ENCODE measurements at regions not wholly inside any gene's neighbourhood (a gene's known extent, or its start where the extent isn't known, plus 50 kb on each side); places are given as distances from the start of the nearest gene placed in this dataset.

DNA sequence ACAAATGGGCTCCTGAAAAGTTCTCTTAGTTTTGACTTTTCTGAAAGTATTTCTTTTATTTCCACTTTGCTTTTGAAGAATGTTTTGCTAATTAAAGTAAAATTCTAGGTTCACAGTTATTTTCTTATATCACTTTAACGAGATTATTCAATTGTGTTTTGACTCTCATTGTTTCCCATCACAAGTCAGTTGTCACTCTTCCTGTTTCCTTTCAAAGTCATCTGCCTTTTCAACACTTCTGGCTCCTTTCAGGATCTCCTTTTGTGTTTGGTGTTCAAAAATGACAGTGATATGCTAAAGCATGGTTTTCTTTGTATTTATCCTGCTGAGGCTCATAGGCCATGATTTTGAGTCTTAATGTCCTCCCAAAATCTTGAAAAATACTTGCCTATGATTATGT is 235.4 kb upstream of the TAS2R1 start:
- H3K27ac ChIP-seq (ENCODE audit: extremely low read length, insufficient read depth, low read length): no peak overlapping the region
- 0% methylated on average over 1 of the region's 1 CpG for WGBS (ENCODE audit: low lambda C conversion rate)
- in situ Hi-C loops (cut with HindIII; ENCODE audit: extremely low pct_ligation_motif_present, low pct_unique_long_range_greater_than_20kb) (no loop called here), intact Hi-C loops (cut with micrococcal nuclease; ENCODE audit: unreplicated experiment) (no loop called here)
- CTCF ChIA-PET (ENCODE audit: low intra/inter-chr PET ratio, low total read pairs): no interaction called here
- ATAC-seq: no peak
- no peak for FAIRE-seq
- peaks cover 44% of the 10 kb centered on the region for H3K9me3 ChIP-seq (ENCODE audit: low read length)
- H3K4me1 ChIP-seq (ENCODE audit: insufficient read depth, low read length): no peaks in the 10 kb centered on the region
- no peaks in the 10 kb centered on the region for H3K36me3 ChIP-seq (replicated peaks in 1 of 2; ENCODE audit: control insufficient read depth in 1 of 2, insufficient read depth in 2 of 2, low read length in 2 of 2)
- no peak overlapping the region for H2AFZ ChIP-seq (ENCODE audit: low read length)
- POLR2A ChIA-PET: no interaction called here
- H4K20me1 ChIP-seq (ENCODE audit: insufficient read depth, low read length): no peaks in the 10 kb centered on the region
- no peak for DNase-seq (ENCODE audit: low spot score)
- no peak overlapping the region for H3K9ac ChIP-seq (ENCODE audit: insufficient read depth, low read depth, low read length)
- no peak overlapping the region for H3K4me3 ChIP-seq (replicated peaks in 1 of 3; ENCODE audit: insufficient read depth in 1 of 3, low read depth in 2 of 3, low read length in 3 of 3)
- no peaks in the 10 kb centered on the region for H3K27me3 ChIP-seq (ENCODE audit: control insufficient read depth in 1 of 2, insufficient read depth in 2 of 2, low read length in 2 of 2)
- TF ChIP-seq ZNF317 (CRISPR knock-in tag; IDR thresholded peaks at IDR 0.05): peak; percentile 98
- TF ChIP-seq ZNF768 (CRISPR knock-in tag; IDR thresholded peaks at IDR 0.05): no peak
- BruUV-seq (replicated peaks): no TSS peak
- H3K4me2 ChIP-seq (ENCODE audit: low read depth, low read length): no peak overlapping the region
- H3K79me2 ChIP-seq (ENCODE audit: insufficient read depth, low read length): no peaks in the 10 kb centered on the region

DNA sequence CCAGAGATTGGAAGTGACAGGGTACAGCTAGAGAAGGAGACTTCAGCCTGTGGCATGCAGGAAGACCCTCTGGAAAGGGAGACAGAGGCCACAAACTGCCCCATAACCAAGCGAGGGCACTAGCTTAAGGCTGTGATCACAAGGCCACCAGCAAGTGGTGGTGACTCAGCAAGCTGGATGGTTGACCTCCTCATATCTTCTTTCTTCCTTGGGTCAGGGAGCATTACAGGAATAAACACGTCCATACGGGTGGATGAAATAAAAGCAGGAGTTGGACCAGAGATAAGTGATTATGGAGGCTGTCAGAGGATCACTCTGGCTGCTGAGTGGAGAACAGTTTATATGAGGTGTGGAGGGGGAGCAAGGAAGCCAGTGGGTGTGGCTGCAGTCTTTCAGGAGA is 234.6 kb upstream of the TAS2R1 start:
- H3K9ac ChIP-seq (ENCODE audit: insufficient read depth, low read depth, low read length): no peak overlapping the region
- H3K36me3 ChIP-seq (replicated peaks in 1 of 2; ENCODE audit: control insufficient read depth in 1 of 2, insufficient read depth in 2 of 2, low read length in 2 of 2): no peaks in the 10 kb centered on the region
- POLR2A ChIA-PET: no interaction called here
- FAIRE-seq (no peak), DNase-seq (ENCODE audit: low spot score) (no peak), ATAC-seq (no peak)
- CTCF ChIA-PET (ENCODE audit: low intra/inter-chr PET ratio, low total read pairs): no interaction called here
- intact Hi-C loops (cut with micrococcal nuclease; ENCODE audit: unreplicated experiment) (no loop called here), in situ Hi-C loops (cut with HindIII; ENCODE audit: extremely low pct_ligation_motif_present, low pct_unique_long_range_greater_than_20kb) (no loop called here)
- no TSS peak for BruUV-seq (replicated peaks)
- H3K79me2 ChIP-seq (ENCODE audit: insufficient read depth, low read length): no peaks in the 10 kb centered on the region
- no peak overlapping the region for H3K4me2 ChIP-seq (ENCODE audit: low read depth, low read length)
- no peaks in the 10 kb centered on the region for H4K20me1 ChIP-seq (ENCODE audit: insufficient read depth, low read length)
- no peak overlapping the region for H2AFZ ChIP-seq (ENCODE audit: low read length)
- H3K4me3 ChIP-seq (replicated peaks in 1 of 3; ENCODE audit: insufficient read depth in 1 of 3, low read depth in 2 of 3, low read length in 3 of 3): no peak overlapping the region
- H3K27ac ChIP-seq (ENCODE audit: extremely low read length, insufficient read depth, low read length): no peak overlapping the region
- H3K9me3 ChIP-seq (ENCODE audit: low read length): peaks cover 44% of the 10 kb centered on the region
- H3K4me1 ChIP-seq (ENCODE audit: insufficient read depth, low read length): no peaks in the 10 kb centered on the region
- 14% methylated on average over 3 of the region's 3 CpGs for WGBS (ENCODE audit: low lambda C conversion rate)
- H3K27me3 ChIP-seq (ENCODE audit: control insufficient read depth in 1 of 2, insufficient read depth in 2 of 2, low read length in 2 of 2): no peaks in the 10 kb centered on the region
- TF ChIP-seq SP140L (CRISPR knock-in tag; IDR thresholded peaks at IDR 0.05; ENCODE audit: borderline replicate concordance) (no peak), ZNF563 (CRISPR knock-in tag; IDR thresholded peaks at IDR 0.05) (no peak), ZNF3 (CRISPR knock-in tag; IDR thresholded peaks at IDR 0.05) (no peak), KLF12 (CRISPR knock-in tag; IDR thresholded peaks at IDR 0.05; ENCODE audit: borderline replicate concordance) (no peak), NFATC3 (CRISPR knock-in tag; IDR thresholded peaks at IDR 0.05) (no peak), GFI1 (CRISPR knock-in tag; IDR thresholded peaks at IDR 0.05; ENCODE audit: borderline replicate concordance) (no peak), SP2 (CRISPR knock-in tag; IDR thresholded peaks at IDR 0.05) (no peak), MZF1 (CRISPR knock-in tag; IDR thresholded peaks at IDR 0.05; ENCODE audit: borderline replicate concordance) (no peak), ZNF264 (CRISPR knock-in tag; IDR thresholded peaks at IDR 0.05) (no peak)
- TF ChIP-seq, protein P1, sequence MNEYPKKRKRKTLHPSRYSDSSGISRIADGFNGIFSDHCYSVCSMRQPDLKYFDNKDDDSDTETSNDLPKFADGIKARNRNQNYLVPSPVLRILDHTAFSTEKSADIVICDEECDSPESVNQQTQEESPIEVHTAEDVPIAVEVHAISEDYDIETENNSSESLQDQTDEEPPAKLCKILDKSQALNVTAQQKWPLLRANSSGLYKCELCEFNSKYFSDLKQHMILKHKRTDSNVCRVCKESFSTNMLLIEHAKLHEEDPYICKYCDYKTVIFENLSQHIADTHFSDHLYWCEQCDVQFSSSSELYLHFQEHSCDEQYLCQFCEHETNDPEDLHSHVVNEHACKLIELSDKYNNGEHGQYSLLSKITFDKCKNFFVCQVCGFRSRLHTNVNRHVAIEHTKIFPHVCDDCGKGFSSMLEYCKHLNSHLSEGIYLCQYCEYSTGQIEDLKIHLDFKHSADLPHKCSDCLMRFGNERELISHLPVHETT (CRISPR knock-in tag; conservative IDR thresholded peaks at IDR 0.05): no peak
- TF ChIP-seq, protein P2, sequence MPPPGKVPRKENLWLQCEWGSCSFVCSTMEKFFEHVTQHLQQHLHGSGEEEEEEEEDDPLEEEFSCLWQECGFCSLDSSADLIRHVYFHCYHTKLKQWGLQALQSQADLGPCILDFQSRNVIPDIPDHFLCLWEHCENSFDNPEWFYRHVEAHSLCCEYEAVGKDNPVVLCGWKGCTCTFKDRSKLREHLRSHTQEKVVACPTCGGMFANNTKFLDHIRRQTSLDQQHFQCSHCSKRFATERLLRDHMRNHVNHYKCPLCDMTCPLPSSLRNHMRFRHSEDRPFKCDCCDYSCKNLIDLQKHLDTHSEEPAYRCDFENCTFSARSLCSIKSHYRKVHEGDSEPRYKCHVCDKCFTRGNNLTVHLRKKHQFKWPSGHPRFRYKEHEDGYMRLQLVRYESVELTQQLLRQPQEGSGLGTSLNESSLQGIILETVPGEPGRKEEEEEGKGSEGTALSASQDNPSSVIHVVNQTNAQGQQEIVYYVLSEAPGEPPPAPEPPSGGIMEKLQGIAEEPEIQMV (CRISPR knock-in tag; IDR thresholded peaks at IDR 0.05; ENCODE audit: low read depth): no peak
- TF ChIP-seq, protein P3, sequence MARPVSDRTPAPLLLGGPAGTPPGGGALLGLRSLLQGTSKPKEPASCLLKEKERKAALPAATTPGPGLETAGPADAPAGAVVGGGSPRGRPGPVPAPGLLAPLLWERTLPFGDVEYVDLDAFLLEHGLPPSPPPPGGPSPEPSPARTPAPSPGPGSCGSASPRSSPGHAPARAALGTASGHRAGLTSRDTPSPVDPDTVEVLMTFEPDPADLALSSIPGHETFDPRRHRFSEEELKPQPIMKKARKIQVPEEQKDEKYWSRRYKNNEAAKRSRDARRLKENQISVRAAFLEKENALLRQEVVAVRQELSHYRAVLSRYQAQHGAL (CRISPR knock-in tag; IDR thresholded peaks at IDR 0.05; ENCODE audit: not compliant biosample characterization): no peak
- TF ChIP-seq, protein P4, sequence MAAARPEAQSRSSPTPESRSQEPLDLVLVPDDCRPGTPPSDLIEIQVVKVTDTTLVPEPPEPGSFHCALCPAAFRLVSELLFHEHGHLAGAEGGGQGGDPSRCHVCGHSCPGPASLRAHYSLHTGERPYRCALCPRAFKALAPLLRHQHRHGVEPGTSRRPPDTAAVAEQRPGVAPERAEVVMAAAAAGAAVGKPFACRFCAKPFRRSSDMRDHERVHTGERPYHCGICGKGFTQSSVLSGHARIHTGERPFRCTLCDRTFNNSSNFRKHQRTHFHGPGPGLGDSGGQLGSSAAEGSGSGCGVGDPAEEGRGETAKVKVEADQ (CRISPR knock-in tag; IDR thresholded peaks at IDR 0.05; ENCODE audit: borderline replicate concordance): no peak
- TF ChIP-seq, protein P5, sequence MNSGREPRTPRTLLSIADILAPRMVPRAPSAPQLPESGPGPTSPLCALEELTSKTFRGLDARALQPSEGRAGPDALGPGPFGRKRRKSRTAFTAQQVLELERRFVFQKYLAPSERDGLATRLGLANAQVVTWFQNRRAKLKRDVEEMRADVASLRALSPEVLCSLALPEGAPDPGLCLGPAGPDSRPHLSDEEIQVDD (CRISPR knock-in tag; IDR thresholded peaks at IDR 0.05; ENCODE audit: borderline replicate concordance): no peak
